HCT116 (cell line): ENCODE measurements at regions not wholly inside any gene's neighbourhood (a gene's known extent, or its start where the extent isn't known, plus 50 kb on each side); places are given as distances from the start of the nearest gene placed in this dataset.

Experiments
- ATAC-seq: fragments of 200-7000 bp; cut with Tn5 transposase; 2 replicates; pipeline ENCODE4 v1.9.1; 2020; ENCODE audit warnings: mild to moderate bottlenecking, moderate library complexity
- BruUV-seq: library from RNA; stranded (reverse); fragments of 400-500 nt; replicated peaks from 2 replicates; lab custom pipeline; 2021; lab: Mats Ljungman, UMichigan
- CTCF ChIA-PET: fragments of 300-600 bp; sonication (Branson Sonifier 250); formaldehyde crosslinking; loops from one replicate; lab custom pipeline; 2021; ENCODE audit warnings: antibody characterized with exemption; lab: Charles Lee
- POLR2A ChIA-PET: fragments of 300-600, 350-600 bp; sonication (Branson Sonifier 250); formaldehyde crosslinking; loops from one replicate; lab custom pipeline; 2021; ENCODE audit warnings: antibody characterized with exemption; lab: Charles Lee
- RAD21 ChIA-PET, 2 experiments: fragments of 300-600 bp; sonication (Branson Sonifier 250); formaldehyde crosslinking; loops; one replicate each; lab custom pipeline; 2023; ENCODE audit warnings: low total read pairs in 2 of 2; ENCODE audit not compliant: uncharacterized antibody in 2 of 2, unreplicated experiment in 2 of 2, low non-redundant PET in 1 of 2; lab: Charles Lee
- DNase-seq: peaks from one replicate; pipeline ENCODE4 v3.0.0-alpha.2; 2010; ENCODE audit warnings: low read depth, low spot score
- H2AFZ ChIP-seq: fragments of 200-600 bp; shearing (Covaris generic), sonication (generic); 2 replicates; pipeline ENCODE4 v1.6.1; 2017; ENCODE audit warnings: low read depth, mixed run types, mixed read lengths, antibody characterized with exemption, low read length; ENCODE audit not compliant: poor library complexity, severe bottlenecking
- H3K27ac ChIP-seq: 2 replicates; pipeline ENCODE4 v1.5.1; 2012; ENCODE audit warnings: low read depth, low read length
- H3K27me3 ChIP-seq: fragments of 200-600 bp; sonication (generic); 2 replicates; pipeline ENCODE4 v1.6.1; 2016; ENCODE audit warnings: mixed run types, low read length, mixed read lengths; ENCODE audit not compliant: insufficient read depth
- H3K36me3 ChIP-seq, 2 experiments: fragments of 200-500 bp in 1 of 2; fragments of 200-600 bp in 1 of 2; sonication (Bioruptor generic) in 1 of 2; sonication (generic) in 1 of 2; 2 replicates each; pipeline versions ENCODE4 v1.5.1 to v1.6.1; 2014 to 2016; ENCODE audit warnings: low read length in 2 of 2, inconsistent platforms in 1 of 2, mixed read lengths in 1 of 2, mixed run types in 1 of 2; ENCODE audit not compliant: insufficient read depth in 2 of 2, control insufficient read depth in 1 of 2
- H3K4me1 ChIP-seq, 2 experiments: fragments of 200-600 bp in 1 of 2; sonication (generic) in 1 of 2; 2 replicates each; pipeline versions ENCODE4 v1.5.1 to v1.6.1; 2012 to 2017; ENCODE audit warnings: low read length in 2 of 2, inconsistent platforms in 1 of 2, mild to moderate bottlenecking in 1 of 2, mixed read lengths in 1 of 2, mixed run types in 1 of 2, moderate library complexity in 1 of 2; ENCODE audit not compliant: insufficient read depth in 2 of 2, control insufficient read depth in 1 of 2
- H3K4me2 ChIP-seq: fragments of 200-600 bp; sonication (generic); 2 replicates; pipeline ENCODE4 v1.6.1; 2017; ENCODE audit warnings: mixed run types, low read length, mixed read lengths
- H3K4me3 ChIP-seq, 2 experiments: fragments of 200-600 bp in 1 of 2; sonication (generic) in 1 of 2; replicated peaks in 1 of 2; 2 replicates each; pipeline ENCODE4 v1.5.1; 2011 to 2016; ENCODE audit warnings: low read length in 2 of 2, control low read depth in 1 of 2, low read depth in 1 of 2, mild to moderate bottlenecking in 1 of 2, mixed read lengths in 1 of 2, mixed run types in 1 of 2
- H3K79me2 ChIP-seq: fragments of 200-600 bp; sonication (generic); 2 replicates; pipeline ENCODE4 v1.6.1; 2017; ENCODE audit warnings: mild to moderate bottlenecking, mixed run types, low read length, moderate library complexity, mixed read lengths; ENCODE audit not compliant: insufficient read depth
- H3K9ac ChIP-seq: fragments of 200-600 bp; sonication (generic); 2 replicates; pipeline ENCODE4 v1.6.1; 2016; ENCODE audit warnings: low read length, mixed read lengths
- H3K9me2 ChIP-seq: fragments of 200-600 bp; sonication (generic), shearing (Covaris generic); 2 replicates; pipeline ENCODE4 v1.6.1; 2017; ENCODE audit warnings: mixed run types, mild to moderate bottlenecking, moderate library complexity; ENCODE audit not compliant: insufficient read depth
- H3K9me3 ChIP-seq, 2 experiments: fragments of 200-500 bp in 1 of 2; fragments of 200-600 bp in 1 of 2; sonication (Bioruptor generic) in 1 of 2; sonication (generic) in 1 of 2; 2 replicates each; pipeline ENCODE4 v1.6.1; 2014 to 2017; ENCODE audit warnings: low read length in 2 of 2, mixed read lengths in 2 of 2, inconsistent platforms in 1 of 2, low read depth in 1 of 2, mild to moderate bottlenecking in 1 of 2, mixed run types in 1 of 2, moderate library complexity in 1 of 2; ENCODE audit not compliant: control insufficient read depth in 1 of 2, insufficient read depth in 1 of 2
- H4K20me1 ChIP-seq: fragments of 200-600 bp; sonication (generic), shearing (Covaris generic); 2 replicates; pipeline ENCODE4 v1.6.1; 2017; ENCODE audit warnings: mixed run types, mild to moderate bottlenecking, moderate library complexity; ENCODE audit not compliant: insufficient read depth
- CBX3 ChIP-seq: IDR thresholded peaks from 2 replicates; pipeline ENCODE4 v1.6.1; 2012; ENCODE audit warnings: low read depth
- CEBPB ChIP-seq: IDR thresholded peaks from 2 replicates; pipeline ENCODE4 v1.6.1; 2012; ENCODE audit warnings: low read depth
- CTCF ChIP-seq, 3 experiments: fragments of 200-600 bp in 1 of 3; sonication (generic) in 1 of 3; IDR thresholded peaks in 2 of 3; conservative IDR thresholded peaks in 1 of 3; 2 replicates each; pipeline ENCODE4 v1.5.1; 2012 to 2017; ENCODE audit warnings: low read depth in 2 of 3, low read length in 2 of 3, antibody characterized with exemption in 1 of 3, borderline replicate concordance in 1 of 3, control low read depth in 1 of 3, mild to moderate bottlenecking in 1 of 3, mixed read lengths in 1 of 3, mixed run types in 1 of 3, moderate library complexity in 1 of 3; ENCODE audit not compliant: insufficient read depth in 1 of 3
- ELF1 ChIP-seq: IDR thresholded peaks from 2 replicates; pipeline ENCODE4 v1.6.1; 2012; ENCODE audit warnings: low read depth, borderline replicate concordance
- EZH2 ChIP-seq: fragments of 200-600 bp; sonication (generic); IDR thresholded peaks from 2 replicates; pipeline ENCODE4 v1.6.1; 2017; ENCODE audit warnings: antibody characterized with exemption, mixed run types
- EZH2phosphoT487 ChIP-seq: fragments of 200-600 bp; IDR thresholded peaks from 2 replicates; pipeline ENCODE4 v1.6.1; 2018; ENCODE audit warnings: antibody characterized with exemption, borderline replicate concordance
- FOSL1 ChIP-seq: IDR thresholded peaks from 2 replicates; pipeline ENCODE4 v1.6.1; 2012; ENCODE audit warnings: low read depth
- JUND ChIP-seq: IDR thresholded peaks from 2 replicates; pipeline ENCODE4 v1.6.1; 2012
- MAX ChIP-seq: IDR thresholded peaks from 2 replicates; pipeline ENCODE4 v1.6.1; 2012
- POLR2A ChIP-seq: IDR thresholded peaks from 2 replicates; pipeline ENCODE4 v1.7.0; 2011; ENCODE audit warnings: borderline replicate concordance; ENCODE audit not compliant: insufficient read depth, insufficient read length; ENCODE audit errors: extremely low read depth
- POLR2AphosphoS5 ChIP-seq: IDR thresholded peaks from 2 replicates; pipeline ENCODE4 v1.6.1; 2011; ENCODE audit warnings: mild to moderate bottlenecking, low read depth, low read length, moderate library complexity
- RAD21 ChIP-seq: IDR thresholded peaks from 2 replicates; pipeline ENCODE4 v1.6.1; 2012; ENCODE audit warnings: low read depth, mild to moderate bottlenecking
- REST ChIP-seq: IDR thresholded peaks from 2 replicates; pipeline ENCODE4 v1.6.1; 2012; ENCODE audit warnings: low read depth
- SIN3A ChIP-seq: IDR thresholded peaks from 2 replicates; pipeline ENCODE4 v1.6.1; 2012; ENCODE audit warnings: low read depth
- YY1 ChIP-seq: IDR thresholded peaks from 2 replicates; pipeline ENCODE4 v1.6.1; 2011; ENCODE audit warnings: low read length, low read depth, moderate library complexity, mild to moderate bottlenecking; ENCODE audit not compliant: insufficient replicate concordance; ENCODE audit errors: extremely low read depth
- intact Hi-C: fragments of 100-400 bp; cut with micrococcal nuclease; formaldehyde crosslinking; loops from 2 replicates; pipeline ENCODE4 v1.10.0; 2022

GRCh38 chr12:130013771-130014484, 110.1 kb upstream of the TMEM132D start:
- TF ChIP-seq RAD21: peak; percentile 23
- peak in 2 of 3 experiments; percentile 28 to 48; a peak in 4 of 6 replicates for TF ChIP-seq CTCF (IDR thresholded peaks at IDR 0.05 in 2 of 3, conservative IDR thresholded peaks at IDR 0.05 in 1 of 3; ENCODE audit: borderline replicate concordance in 1 of 3, insufficient read depth in 1 of 3, low read depth in 2 of 3, low read length in 2 of 3)
- no peak for TF ChIP-seq FOSL1
- H4K20me1 ChIP-seq: no peaks in the 10 kb centered on the region
- DNase-seq (no peak), ATAC-seq (peak; percentile 59)
- no peaks in the 10 kb centered on the region for H3K36me3 ChIP-seq
- H3K4me3 ChIP-seq: no peak overlapping the region
- POLR2A ChIA-PET: no interaction called here
- no TSS peak for BruUV-seq
- CTCF ChIA-PET: no interaction called here
- peaks cover 4 to 6% of the 10 kb centered on the region in 2 experiments; a peak in 3 of 4 replicates for H3K9me3 ChIP-seq
- no peaks in the 10 kb centered on the region for H3K9me2 ChIP-seq
- H3K9ac ChIP-seq: no peak overlapping the region
- no peak overlapping the region for H3K27ac ChIP-seq
- H3K79me2 ChIP-seq: no peaks in the 10 kb centered on the region
- H3K4me1 ChIP-seq: no peaks in the 10 kb centered on the region
- H3K27me3 ChIP-seq: no peaks in the 10 kb centered on the region
- H3K4me2 ChIP-seq: no peak overlapping the region
- intact Hi-C loops: loop anchor here (5.0 kb wide), 1 partner anchor 1232 kb away; no protein-coding TSS in a partner anchor
- no peak overlapping the region for H2AFZ ChIP-seq
- RAD21 ChIA-PET: no interaction called here

- no TSS peak for BruUV-seq
- TF ChIP-seq REST (no peak), ELF1 (no peak), MAX (no peak), EZH2phosphoT487 (no peak), YY1 (no peak), SIN3A (no peak), JUND (no peak), POLR2AphosphoS5 (no peak), EZH2 (no peak), RAD21 (no peak), CEBPB (no peak), POLR2A (no peak), CBX3 (no peak)
Measured at GRCh38 chr12:130014485-130014807, 110.6 kb upstream of the TMEM132D start.

More at GRCh38 chr12:130014485-130014807, 110.6 kb upstream of the TMEM132D start:
- H3K4me3 ChIP-seq: no peak overlapping the region
- no peak overlapping the region for H3K4me2 ChIP-seq
- RAD21 ChIA-PET: no interaction called here
- no peaks in the 10 kb centered on the region for H3K36me3 ChIP-seq
- ATAC-seq (no peak), DNase-seq (no peak)
- POLR2A ChIA-PET: no interaction called here
- intact Hi-C loops: loop anchor here (5.0 kb wide), 1 partner anchor 1232 kb away; no protein-coding TSS in a partner anchor
- peaks cover 4 to 9% of the 10 kb centered on the region in 2 experiments; a peak in 3 of 4 replicates for H3K9me3 ChIP-seq
- H3K4me1 ChIP-seq: no peaks in the 10 kb centered on the region
- H2AFZ ChIP-seq: no peak overlapping the region
- H3K9ac ChIP-seq: no peak overlapping the region
- no peaks in the 10 kb centered on the region for H3K27me3 ChIP-seq
- no peaks in the 10 kb centered on the region for H4K20me1 ChIP-seq
- CTCF ChIA-PET: no interaction called here
- H3K9me2 ChIP-seq: no peaks in the 10 kb centered on the region
- no peak overlapping the region for H3K27ac ChIP-seq
- no peaks in the 10 kb centered on the region for H3K79me2 ChIP-seq
